Posterior cingulate gyrus (tissue), 11 donors: ENCODE measurements at regions not wholly inside any gene's neighbourhood (a gene's known extent, or its start where the extent isn't known, plus 50 kb on each side); places are given as distances from the start of the nearest gene placed in this dataset.

Experiments used
- DNase-seq, 10 donors: peaks; one replicate each; pipeline versions ENCODE4 v3.0.0 to v3.0.0-alpha.2; 2020 to 2021; ENCODE audit warnings: mixed read lengths in 3 of 10
- intact Hi-C: fragments of 100-400 bp; cut with DNase I; formaldehyde crosslinking; loops from one replicate; pipeline ENCODE4 v1.15.1; 2023

DNA sequence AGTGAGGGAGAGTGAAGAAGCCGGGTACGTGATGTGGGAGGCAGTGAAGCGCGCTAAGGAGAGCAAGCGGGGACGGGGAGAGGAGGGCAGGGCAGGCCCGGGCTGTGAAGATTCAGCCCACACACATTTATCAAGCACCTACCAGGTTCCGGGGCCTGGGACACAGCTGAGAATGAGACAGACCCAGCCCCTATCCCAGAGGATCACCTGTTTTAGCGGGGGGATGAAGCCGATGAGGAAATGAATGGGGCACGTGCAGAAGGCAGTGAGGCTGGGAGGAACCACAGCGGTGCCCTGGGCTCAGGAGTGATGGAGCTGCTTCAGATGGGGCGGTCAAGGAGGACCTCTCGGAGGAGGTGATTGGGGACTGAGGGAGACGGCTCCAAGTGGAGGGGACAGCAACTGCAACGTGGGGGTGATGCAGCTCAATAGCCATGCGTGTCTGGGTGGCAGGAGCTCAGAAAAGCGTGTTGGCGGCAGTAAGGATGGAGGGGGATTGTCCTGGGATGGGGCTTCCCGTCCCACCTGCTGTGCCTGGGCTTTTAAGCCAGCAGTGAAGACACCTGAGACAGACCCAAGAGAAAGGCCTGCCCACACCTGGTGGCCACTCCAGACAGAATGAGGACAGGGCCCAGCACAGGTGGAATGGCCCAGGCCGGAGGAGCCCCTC, 77.5 kb upstream of the UNC5A start:
- intact Hi-C loops = no loop called here
- peak in 7 of 10 donors; percentile 6 to 82 (median 31) for DNase-seq

DNA sequence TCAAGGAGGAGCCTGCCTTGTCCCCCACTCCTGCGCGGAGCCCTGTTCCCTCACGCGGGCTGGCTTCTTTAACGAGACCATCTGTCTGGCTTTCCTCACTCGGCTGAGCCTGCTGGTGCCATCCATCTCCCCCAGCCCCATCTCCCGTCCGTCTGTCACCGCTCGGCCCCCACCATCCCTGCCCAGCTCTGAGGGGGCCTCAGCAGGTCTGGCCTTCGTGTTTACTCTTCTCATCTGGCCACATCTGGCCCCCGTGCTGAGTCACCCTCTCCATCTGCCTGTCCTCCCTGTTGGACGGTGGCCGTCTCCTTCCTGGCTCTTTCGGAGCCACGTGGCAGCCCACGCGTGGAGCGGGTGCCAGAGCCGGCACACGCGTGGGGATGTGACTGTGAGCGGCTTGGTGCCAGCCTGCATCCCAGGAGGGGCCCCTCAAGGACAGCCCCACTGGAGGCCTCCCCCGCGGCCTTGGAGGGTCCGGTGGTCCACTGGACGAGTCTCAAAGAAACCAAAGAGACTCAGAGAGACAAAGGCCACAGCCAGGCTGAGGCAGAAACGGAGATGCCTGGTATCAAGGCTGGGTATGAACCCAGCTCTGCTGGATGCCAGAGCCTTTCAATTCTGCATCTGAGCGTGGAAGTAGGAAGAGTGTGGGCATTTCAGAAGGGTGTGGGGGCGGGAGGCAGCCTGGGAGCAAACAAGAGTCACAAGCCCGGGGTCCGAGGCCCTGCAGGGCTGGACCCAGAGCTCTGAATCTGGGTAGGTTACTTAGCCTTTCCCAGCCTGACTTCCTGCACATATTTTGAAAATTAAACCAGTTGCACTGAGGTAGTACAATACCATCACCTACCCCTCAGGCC, 76.7 kb upstream of the UNC5A start:
- intact Hi-C loops = no loop called here
- peak in 7 of 10 donors; percentile 7 to 88 (median 59) for DNase-seq

DNA sequence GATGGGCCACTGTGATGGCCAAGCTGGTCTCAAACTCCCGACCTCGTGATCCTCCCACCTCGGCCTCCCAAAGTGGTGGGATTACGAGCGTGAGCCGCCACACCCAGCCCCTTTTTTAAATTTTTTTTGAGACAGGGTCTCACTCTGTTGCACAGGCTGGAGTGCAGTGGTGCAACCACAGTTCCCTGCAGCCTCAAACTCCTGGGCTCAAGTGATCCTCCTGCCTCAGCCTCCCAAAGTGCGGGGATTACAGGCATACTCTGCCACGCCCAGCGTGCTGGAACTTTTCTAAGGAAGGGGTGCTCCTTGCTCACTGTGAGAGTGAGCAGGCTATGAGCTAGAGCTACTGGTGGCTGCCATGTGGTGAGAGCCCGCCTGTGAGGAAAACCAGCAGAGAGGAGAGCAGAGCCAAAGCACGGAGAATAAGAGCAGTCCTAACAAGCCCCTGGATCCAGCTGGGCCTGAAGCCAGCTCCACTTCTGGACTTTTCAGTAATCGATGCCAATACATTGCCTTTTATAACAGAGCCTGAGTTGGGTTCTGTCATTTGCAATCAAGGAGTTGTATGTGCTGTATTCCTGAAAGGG, 75.5 kb upstream of the UNC5A start:
- peak in 7 of 10 donors; percentile 3 to 78 (median 25) for DNase-seq
- intact Hi-C loops = no loop called here

DNA sequence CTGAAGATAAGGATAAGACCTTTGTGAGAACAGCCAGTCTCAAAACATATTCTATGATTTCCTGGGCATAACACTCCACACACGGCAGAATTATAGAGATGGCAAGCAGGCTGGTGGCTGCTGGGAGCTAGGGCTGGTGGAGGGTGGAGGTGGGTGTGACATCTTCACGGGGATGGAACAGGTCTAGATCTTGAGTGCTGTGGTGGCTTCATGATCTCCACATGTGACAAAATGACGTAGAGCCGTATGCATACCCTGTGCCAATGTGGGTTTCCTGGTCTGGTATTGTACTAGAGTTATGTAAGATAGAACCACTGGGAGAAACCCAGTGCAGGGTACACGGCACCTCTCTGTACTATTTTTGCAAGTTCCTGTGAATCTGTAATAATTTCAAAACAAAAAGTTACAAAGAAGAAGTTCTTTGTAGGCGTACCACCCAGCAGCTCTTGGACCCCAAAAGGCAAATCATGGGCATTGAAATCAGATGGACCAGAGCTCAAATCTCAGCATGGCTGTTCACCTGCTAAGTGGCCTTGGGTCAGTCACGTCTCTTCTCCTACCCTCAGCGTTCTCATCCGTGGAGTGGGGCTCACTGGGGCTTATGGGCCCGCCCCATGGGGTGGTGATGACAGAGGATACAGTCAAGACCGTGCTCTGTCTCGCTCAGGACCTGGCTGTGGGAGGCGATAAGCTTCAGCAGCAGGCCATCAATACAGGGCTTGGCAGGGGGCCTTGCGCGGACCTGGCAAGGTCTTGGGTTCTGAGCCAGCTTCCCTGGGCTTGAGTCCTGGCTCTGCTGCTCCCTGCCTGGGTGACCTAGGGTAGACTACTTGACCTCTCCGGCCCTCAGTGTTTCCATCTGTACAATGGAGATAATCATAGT, 74.7 kb upstream of the UNC5A start:
- DNase-seq = peak in 6 of 10 donors; percentile 4 to 89 (median 70)
- intact Hi-C loops = no loop called here

DNA sequence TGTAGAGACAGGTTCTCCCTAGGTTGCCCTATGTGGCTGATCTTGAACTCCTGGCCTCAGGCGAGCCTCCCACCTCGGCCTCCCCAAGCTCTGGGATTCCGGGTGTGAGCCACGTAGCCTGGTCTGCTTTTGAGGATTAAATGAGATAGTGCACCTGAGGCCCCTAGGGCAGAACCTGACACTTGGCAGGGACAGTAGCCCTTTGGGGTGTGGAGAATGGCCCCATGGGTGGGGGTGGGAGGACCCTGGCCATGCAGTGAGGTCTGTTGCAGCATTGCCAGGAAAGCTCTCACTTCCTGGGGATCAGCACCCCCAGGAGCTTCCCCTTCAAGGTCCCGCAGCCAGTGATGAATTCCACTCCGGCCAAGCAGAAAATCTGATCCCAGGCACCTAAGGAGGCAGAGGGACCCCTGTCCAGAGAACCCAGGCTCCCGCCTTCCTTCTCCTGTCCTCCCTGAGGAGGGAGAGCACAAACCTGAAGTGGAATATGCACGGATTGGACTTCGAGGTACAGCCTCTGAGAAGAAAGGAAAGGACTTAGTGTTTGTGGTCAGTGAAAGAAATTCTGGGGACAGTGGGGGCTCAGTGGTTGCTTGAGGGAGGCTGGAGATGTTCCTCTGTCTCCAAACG, 73.9 kb upstream of the UNC5A start:
- DNase-seq = peak in 4 of 10 donors; percentile 1 to 52 (median 42)
- intact Hi-C loops = no loop called here

GRCh38 chr5:176736931-176737745, 73.2 kb upstream of the UNC5A start:
- DNase-seq = peak in 5 of 10 donors; percentile 18 to 89 (median 76)
- intact Hi-C loops = no loop called here

DNA sequence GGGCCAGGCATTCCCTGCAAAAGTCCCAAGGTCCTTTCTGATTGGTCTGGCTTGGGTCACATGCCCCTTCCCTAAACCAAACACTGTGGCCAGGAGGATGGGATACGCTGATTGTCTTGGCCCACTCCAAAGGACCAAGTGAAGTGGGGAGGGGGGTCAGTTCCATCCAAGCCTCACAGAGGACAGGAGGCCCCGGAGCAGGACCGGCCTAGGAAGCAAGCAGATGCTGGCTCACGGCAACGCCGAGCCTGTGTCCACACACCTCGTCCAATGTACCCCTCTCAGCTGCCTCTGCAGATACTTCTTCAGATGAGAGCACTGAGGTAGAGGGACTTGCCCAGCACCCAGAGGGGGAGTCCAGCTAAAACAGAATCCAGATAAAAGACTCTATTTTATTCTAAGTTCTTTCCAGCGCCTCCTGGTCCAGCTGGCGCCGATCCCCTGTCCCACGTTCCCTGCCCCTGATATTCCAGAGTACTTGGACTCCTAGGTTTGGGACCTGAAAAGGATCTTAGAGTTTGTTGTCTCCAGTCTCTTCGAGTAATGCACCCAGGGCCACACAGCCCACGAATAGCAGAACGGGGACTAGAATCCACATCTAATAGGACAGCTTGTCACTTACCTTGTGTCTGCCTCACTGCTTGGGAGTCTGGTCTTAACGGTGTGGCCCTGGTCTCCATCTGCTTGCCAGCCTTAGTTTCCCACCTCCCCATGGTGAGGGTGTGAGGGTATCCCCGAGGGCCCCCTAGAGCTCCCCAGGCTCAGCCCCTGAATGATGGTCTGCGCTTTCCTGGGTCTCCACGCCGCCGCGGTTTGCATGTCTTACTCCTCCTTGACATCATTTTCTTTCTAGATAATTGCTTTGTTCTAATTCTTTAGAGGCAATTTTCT, 72.4 kb upstream of the UNC5A start:
- intact Hi-C loops = no loop called here
- peak in 3 of 10 donors; percentile 1 to 52 (median 44) for DNase-seq

DNA sequence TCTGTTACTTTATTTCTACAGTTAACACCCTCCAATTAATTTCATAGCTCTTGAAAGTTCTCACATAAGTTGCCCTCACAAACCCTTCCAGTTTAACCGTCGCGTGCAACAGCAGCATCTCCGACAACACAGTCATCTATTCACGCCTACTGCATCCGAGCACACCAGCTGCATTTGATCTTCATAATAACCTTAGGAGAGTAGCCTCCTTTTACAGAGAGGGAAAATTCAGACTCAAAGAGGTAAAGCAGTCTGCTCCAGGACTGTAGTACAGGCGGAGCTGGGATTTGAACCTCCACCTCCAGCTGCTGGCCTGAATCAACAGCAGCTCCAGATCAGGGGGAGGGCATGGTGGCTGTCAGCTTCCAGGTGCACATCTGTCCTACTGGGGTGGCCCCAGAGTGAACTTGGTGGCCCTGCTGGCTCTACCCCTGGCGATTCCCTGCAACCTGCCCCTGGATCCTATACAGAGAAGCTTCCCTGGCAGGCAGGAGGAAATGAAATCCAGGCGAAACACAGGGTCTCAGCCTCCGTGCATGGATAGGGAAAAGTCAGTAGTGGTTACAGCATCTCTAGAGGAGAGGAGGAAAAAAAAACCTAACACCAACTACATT, 71.6 kb upstream of the UNC5A start:
- intact Hi-C loops = no loop called here

DNA sequence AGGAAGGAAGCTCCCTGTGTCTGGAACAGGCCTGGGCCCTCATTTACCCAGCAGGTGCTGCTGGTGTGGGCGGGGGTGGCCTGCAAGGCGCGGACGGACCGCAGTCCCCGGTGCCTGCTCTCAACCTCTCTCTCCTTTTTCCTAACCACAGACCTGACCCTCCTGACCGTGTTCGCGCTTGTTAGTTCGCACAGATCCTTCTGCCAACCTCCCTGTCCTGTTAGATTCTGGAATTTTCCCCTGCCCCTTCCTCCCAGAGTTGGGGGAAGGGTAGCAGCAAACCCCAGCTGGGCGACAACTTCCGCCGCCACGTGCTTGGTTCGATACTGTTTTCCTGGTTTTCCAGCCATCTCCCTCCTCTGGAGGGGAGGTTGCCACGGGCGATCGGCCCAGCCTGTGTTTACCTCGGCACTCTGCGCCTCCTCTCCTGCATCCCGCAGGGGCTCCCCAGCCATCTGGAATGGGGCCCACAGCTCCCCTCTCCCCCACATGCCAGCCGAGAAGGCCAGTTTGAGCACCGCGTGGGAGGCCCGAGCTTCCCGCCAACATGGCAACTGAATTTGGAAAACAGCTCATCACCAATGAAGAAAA, 70.8 kb upstream of the UNC5A start:
- intact Hi-C loops = no loop called here
- peak in 4 of 10 donors; percentile 12 to 88 (median 84) for DNase-seq

More for the DNA sequence above, 71.6 kb upstream of the UNC5A start:
- peak in 3 of 10 donors; percentile 0 to 67 (median 55) for DNase-seq

DNA sequence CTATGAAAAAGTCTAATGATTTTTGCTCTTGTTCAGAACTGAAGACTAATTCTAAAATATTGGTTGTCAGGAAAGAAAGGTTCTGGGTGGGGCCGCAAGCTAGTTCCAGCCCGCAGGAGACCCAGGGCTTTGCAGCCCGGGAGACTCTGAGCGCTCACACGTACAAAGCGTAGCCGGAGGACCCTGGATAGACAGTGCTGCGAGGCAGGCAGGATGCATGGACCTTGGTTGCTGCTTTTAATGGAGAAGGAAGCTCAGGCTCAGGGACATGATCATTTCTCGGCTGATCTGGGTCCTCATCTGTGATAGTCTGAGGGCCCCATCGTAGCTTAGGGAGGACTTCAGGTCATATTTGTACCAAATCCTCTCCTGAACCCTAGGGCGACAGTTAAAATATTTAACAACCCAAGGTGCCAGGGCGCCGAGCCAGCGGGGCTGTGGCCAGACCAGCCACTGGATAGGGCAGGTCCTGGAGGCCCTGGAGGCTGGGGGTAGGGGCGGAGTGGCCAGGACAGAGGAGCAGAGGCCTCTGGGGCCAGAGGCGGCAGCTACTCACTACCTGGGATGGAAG, 70.1 kb upstream of the UNC5A start:
- intact Hi-C loops = no loop called here
- peak in 3 of 10 donors; percentile 2 to 54 (median 54) for DNase-seq

DNA sequence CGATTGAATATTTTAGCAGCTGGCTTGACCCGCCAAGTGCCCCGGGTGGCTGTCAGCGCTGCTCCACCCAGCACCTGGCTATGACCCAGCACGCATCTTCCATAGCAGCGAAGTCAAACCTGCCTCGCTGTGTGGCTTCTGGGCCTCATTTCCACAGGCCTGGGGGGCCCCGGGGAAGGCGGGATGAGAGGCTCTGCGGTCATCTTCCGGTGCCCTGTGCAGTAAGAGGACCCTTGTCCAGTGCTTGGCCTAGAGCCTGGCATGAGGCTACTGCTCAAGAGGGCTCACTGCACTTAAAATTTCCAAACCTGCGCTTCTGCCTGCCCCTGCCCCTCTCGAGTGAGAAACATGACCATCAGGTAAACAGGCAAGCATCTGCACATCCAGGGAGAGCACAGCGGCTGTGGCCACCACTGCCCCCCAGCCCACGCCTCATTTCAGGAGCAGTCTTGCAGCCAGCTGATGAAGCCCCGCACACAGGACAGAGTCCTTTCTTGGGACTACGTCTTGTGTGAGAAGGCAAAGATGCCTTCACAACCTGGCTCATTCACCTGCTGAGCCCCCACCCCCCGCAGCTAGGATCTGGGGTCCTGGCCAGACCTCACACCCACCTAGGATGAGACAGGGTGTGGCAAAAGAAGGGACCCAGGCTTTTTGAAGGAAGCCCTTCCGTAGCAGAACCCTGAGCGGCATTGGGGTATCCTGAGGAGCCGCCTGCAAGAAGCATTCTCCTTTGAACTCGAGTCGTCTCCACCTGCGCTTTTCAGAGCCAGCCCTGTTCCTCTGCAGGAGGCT, 69.5 kb upstream of the UNC5A start:
- intact Hi-C loops = no loop called here
- DNase-seq = peak in 3 of 10 donors; percentile 0 to 49 (median 49)

GRCh38 chr5:176741561-176742211, 68.7 kb upstream of the UNC5A start:
- intact Hi-C loops = no loop called here
- DNase-seq = peak in 4 of 10 donors; percentile 5 to 85 (median 72)

DNA sequence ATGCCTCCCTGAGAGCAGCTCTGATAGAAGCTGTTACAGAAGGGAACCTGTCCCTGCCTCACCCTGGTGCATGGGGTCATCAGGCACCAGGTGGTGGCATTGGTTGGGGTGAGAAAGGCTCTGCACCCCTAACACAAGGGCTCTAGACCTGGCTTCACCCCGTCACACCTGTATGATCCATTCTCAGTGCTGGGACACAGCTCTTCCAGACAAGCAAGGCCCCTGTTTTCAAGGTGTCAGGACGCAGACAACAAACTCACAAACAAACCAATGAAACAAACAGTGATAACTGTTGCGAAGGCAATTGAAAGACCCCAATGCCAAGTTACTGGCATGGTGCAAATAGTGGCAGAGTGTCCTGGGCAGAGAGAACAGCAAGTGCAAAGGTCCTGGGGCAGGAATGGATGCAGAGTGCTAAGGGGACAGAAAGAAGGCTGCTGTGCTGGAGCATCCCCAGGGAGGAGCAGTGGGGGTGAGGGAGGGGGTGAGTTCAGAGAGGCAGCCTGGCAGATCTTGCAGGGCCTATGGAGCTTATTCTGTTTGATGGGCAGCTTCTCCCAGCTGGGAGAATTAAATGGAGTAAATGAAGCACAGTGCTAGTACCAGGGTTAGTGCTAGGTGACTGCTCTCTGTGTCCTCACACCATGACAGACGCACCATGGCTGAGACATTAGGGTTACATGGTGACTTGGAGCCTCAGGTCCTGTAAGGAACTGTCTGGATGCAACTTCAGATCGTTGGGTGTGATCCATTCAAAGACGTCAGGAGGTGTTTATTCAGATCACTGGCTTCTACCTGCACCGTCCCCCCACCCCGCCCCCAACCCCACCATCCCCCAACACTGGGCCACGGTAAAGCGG, 67.9 kb upstream of the UNC5A start:
- DNase-seq = peak in 3 of 10 donors; percentile 1 to 53 (median 31)
- intact Hi-C loops = no loop called here

DNA sequence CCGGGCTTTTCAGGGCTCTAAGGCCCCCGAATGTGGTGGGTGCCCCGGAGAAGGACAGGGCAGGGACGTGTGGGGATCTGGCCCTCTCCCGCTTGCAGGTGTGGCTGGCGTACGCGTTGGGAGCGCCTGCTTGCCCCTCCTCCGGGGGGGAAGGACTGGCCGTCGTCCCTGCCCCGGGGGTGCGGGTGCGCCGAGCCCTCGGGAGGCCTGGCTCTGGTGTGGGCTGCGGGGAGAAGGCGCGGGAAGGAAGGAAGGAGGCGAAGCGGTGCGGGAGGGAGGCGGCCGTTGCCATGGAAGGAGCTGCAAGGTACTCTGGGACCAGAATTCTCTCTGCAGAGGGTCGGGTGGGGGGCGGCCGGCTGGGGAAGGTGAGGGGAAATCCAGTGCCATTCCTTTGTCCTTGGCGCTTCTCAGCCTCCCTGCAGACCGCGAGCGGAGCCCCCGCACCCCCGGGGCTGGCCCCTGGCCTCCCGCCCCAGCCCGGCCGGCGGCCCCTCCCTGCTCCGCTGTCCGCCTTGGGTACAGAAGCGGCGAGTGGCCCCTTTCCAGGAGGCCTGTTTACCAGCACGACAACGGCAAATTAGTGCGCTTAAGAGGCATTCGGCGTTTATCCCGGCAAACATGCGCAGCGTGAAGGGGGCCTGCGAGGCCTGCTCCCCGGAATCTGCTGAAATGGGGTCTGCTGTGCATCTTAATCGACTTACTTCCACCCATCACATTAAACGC, 67.1 kb upstream of the UNC5A start:
- intact Hi-C loops = no loop called here
- DNase-seq = peak in 7 of 10 donors; percentile 46 to 91 (median 55)
